Keratinocyte (primary cell): ENCODE measurements at regions not wholly inside any gene's neighbourhood (a gene's known extent, or its start where the extent isn't known, plus 50 kb on each side); places are given as distances from the start of the nearest gene placed in this dataset.

Experiments
- DNase-seq: peaks from one replicate; pipeline ENCODE4 v3.0.0-alpha.2; 2011; ENCODE audit warnings: low read depth, missing footprints, low spot score
- FAIRE-seq: peaks from 2 replicates; lab custom pipeline; 2011; peaks lifted over from hg19 to GRCh38; lab: Jason Lieb, UNC
- H2AFZ ChIP-seq: 2 replicates; pipeline ENCODE4 v1.6.0; 2012; ENCODE audit warnings: low read length, control low read depth, inconsistent platforms; ENCODE audit not compliant: control insufficient read depth
- H3K27ac ChIP-seq: 2 replicates; pipeline ENCODE4 v1.5.1; 2011; ENCODE audit warnings: low read length; ENCODE audit not compliant: control insufficient read depth, insufficient read depth
- H3K27me3 ChIP-seq: 3 replicates; pipeline ENCODE4 v1.6.0; 2011; ENCODE audit warnings: low read length; ENCODE audit not compliant: control insufficient read depth, insufficient read depth; ENCODE audit errors: extremely low read depth
- H3K36me3 ChIP-seq, 2 experiments: 2 replicates in 1 of 2; 3 replicates in 1 of 2; pipeline ENCODE4 v1.5.1; 2011; ENCODE audit warnings: low read length in 2 of 2, mild to moderate bottlenecking in 1 of 2; ENCODE audit not compliant: control insufficient read depth in 2 of 2, insufficient read depth in 2 of 2; ENCODE audit errors: extremely low read depth in 1 of 2
- H3K4me1 ChIP-seq: 3 replicates; pipeline ENCODE4 v1.5.1; 2011; ENCODE audit warnings: low read length; ENCODE audit not compliant: control insufficient read depth, insufficient read depth; ENCODE audit errors: extremely low read depth
- H3K4me2 ChIP-seq: 3 replicates; pipeline ENCODE4 v1.6.0; 2011; ENCODE audit warnings: low read depth, low read length; ENCODE audit not compliant: control insufficient read depth, insufficient read depth; ENCODE audit errors: extremely low read depth
- H3K4me3 ChIP-seq, 3 experiments: fragments of 200-600 bp in 1 of 3; sonication (generic) in 1 of 3; 2 replicates in 2 of 3; 3 replicates in 1 of 3; pipeline ENCODE4 v1.5.1; 2011 to 2016; ENCODE audit warnings: low read length in 3 of 3, mild to moderate bottlenecking in 3 of 3, control low read depth in 2 of 3, inconsistent platforms in 1 of 3, low read depth in 1 of 3, mixed read lengths in 1 of 3, mixed run types in 1 of 3, moderate library complexity in 1 of 3; ENCODE audit not compliant: control insufficient read depth in 2 of 3, insufficient read depth in 2 of 3; ENCODE audit errors: extremely low read depth in 1 of 3
- H3K79me2 ChIP-seq: 2 replicates; pipeline ENCODE4 v1.6.0; 2012; ENCODE audit warnings: low read length; ENCODE audit not compliant: control insufficient read depth, insufficient read depth
- H3K9ac ChIP-seq: 3 replicates; pipeline ENCODE4 v1.6.0; 2011; ENCODE audit warnings: low read length; ENCODE audit not compliant: control insufficient read depth, insufficient read depth; ENCODE audit errors: extremely low read depth
- H3K9me1 ChIP-seq: 3 replicates; pipeline ENCODE4 v1.6.0; 2011; ENCODE audit warnings: low read length; ENCODE audit not compliant: control insufficient read depth, insufficient read depth; ENCODE audit errors: extremely low read depth
- H3K9me3 ChIP-seq: 2 replicates; pipeline ENCODE4 v1.5.1; 2012; ENCODE audit warnings: low read depth, low read length; ENCODE audit not compliant: control insufficient read depth
- H4K20me1 ChIP-seq: 3 replicates; pipeline ENCODE4 v1.6.0; 2011; ENCODE audit warnings: low read length; ENCODE audit not compliant: control insufficient read depth, insufficient read depth; ENCODE audit errors: extremely low read depth
- EZH2 ChIP-seq: IDR thresholded peaks from one replicate; pipeline ENCODE4 v1.6.1; 2012; ENCODE audit warnings: inconsistent platforms, mild to moderate bottlenecking, low read length, moderate library complexity
- dilution Hi-C: fragments of 300-500 bp; cut with MboI; formaldehyde crosslinking; loops from one replicate; pipeline ENCODE4 v1.7.0; 2020; ENCODE audit warnings: low sequenced_read_pairs; ENCODE audit not compliant: extremely low pct_ligation_motif_present
- TF ChIP-seq, protein P1 (sequence below), 3 experiments: IDR thresholded peaks in 1 of 3; conservative IDR thresholded peaks in 1 of 3; optimal IDR thresholded peaks in 1 of 3; 2 replicates in 2 of 3; 3 replicates in 1 of 3; pipeline versions ENCODE3 to v1.5.1; 2011; ENCODE audit warnings: low read length in 3 of 3, mild to moderate bottlenecking in 3 of 3, moderate library complexity in 2 of 3, control low read depth in 1 of 3, inconsistent platforms in 1 of 3; ENCODE audit not compliant: insufficient read depth in 2 of 3; ENCODE audit errors: extremely low read depth in 1 of 3

DNA sequence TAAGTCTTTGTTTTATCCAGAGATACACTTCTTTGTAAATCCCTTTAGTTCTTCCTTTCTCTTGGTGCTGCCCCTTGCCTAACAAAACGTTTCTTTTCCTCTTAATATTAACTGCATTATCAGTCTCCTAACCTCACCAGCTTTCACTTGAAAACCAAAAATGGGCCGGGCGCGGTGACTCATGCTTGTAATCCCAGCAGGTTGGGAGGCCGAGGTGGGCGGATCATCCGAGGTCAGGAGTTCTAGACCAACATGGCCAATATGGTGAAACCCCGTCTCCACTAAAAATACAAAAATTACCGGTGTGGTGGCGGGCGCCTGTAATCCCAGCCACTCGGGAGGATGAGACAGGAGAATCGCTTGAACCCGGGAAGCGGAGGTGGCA is 329.8 kb upstream of the MIR17HG start:
- Histone ChIP-seq H3K27ac (no peak overlapping the region), H3K9me3 (no peaks in the 10 kb centered on the region), H3K9me1 (no peaks in the 10 kb centered on the region), H3K27me3 (no peaks in the 10 kb centered on the region), H3K9ac (no peak overlapping the region), H3K4me2 (no peak overlapping the region), H2AFZ (no peak overlapping the region), H3K79me2 (no peaks in the 10 kb centered on the region), H4K20me1 (no peaks in the 10 kb centered on the region), H3K36me3 (no peaks in the 10 kb centered on the region), H3K4me1 (no peaks in the 10 kb centered on the region), H3K4me3 (no peak overlapping the region)
- FAIRE-seq (no peak), DNase-seq (no peak)
- dilution Hi-C loops, result no loop called here
- TF ChIP-seq, protein P1, sequence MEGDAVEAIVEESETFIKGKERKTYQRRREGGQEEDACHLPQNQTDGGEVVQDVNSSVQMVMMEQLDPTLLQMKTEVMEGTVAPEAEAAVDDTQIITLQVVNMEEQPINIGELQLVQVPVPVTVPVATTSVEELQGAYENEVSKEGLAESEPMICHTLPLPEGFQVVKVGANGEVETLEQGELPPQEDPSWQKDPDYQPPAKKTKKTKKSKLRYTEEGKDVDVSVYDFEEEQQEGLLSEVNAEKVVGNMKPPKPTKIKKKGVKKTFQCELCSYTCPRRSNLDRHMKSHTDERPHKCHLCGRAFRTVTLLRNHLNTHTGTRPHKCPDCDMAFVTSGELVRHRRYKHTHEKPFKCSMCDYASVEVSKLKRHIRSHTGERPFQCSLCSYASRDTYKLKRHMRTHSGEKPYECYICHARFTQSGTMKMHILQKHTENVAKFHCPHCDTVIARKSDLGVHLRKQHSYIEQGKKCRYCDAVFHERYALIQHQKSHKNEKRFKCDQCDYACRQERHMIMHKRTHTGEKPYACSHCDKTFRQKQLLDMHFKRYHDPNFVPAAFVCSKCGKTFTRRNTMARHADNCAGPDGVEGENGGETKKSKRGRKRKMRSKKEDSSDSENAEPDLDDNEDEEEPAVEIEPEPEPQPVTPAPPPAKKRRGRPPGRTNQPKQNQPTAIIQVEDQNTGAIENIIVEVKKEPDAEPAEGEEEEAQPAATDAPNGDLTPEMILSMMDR (optimal IDR thresholded peaks at IDR 0.05 in 1 of 3, IDR thresholded peaks at IDR 0.05 in 1 of 3, conservative IDR thresholded peaks at IDR 0.05 in 1 of 3; ENCODE audit: extremely low read depth in 1 of 3, insufficient read depth in 2 of 3, low read length in 3 of 3), result no peak
- TF ChIP-seq EZH2, result no peak

DNA sequence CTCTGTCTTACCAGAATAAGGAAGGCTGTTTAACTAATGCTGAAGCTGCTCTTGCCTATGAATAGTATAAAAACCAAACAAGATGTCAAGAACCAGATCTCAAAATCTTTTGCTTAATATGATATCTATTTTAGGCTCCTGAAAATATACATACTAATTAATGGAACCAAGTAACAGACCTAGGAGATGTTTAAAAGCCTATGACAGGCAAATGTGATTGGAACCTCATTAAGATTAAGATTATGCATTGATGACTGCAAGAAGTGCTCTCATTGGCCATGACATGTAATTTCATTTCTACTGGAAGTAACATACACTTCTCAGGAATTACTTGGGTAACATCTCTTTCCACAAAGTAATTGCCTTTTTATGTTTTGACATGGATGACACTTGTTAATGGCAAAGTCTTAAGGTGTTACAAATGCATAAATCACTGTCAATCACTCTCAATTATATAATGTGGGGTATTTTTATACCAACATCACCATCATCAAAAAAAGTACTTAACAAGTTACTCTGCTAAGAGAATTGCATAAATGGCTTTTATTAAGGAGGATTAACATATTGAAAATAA is 326.9 kb upstream of the MIR17HG start:
- Histone ChIP-seq H3K9me1 (no peaks in the 10 kb centered on the region), H4K20me1 (no peaks in the 10 kb centered on the region), H3K9me3 (no peaks in the 10 kb centered on the region), H3K79me2 (no peaks in the 10 kb centered on the region), H2AFZ (no peak overlapping the region), H3K4me2 (no peak overlapping the region), H3K4me3 (no peak overlapping the region), H3K27ac (no peak overlapping the region), H3K27me3 (no peaks in the 10 kb centered on the region), H3K4me1 (no peaks in the 10 kb centered on the region), H3K9ac (no peak overlapping the region), H3K36me3 (no peaks in the 10 kb centered on the region)
- DNase-seq (no peak), FAIRE-seq (no peak)
- dilution Hi-C loops, result no loop called here
- TF ChIP-seq EZH2, result no peak
- TF ChIP-seq, protein P1 (optimal IDR thresholded peaks at IDR 0.05 in 1 of 3, IDR thresholded peaks at IDR 0.05 in 1 of 3, conservative IDR thresholded peaks at IDR 0.05 in 1 of 3; ENCODE audit: extremely low read depth in 1 of 3, insufficient read depth in 2 of 3, low read length in 3 of 3), result no peak
